ENCODE measurements at regions not wholly inside any gene's neighbourhood (a gene's known extent, or its start where the extent isn't known, plus 50 kb on each side); places are given as distances from the start of the nearest gene placed in this dataset.
"Not testable (repeated sequence)": the region's sequence is repeated elsewhere in the genome, so short reads cannot be mapped to it uniquely, and the experiment has no call there.

- no peak for FAIRE-seq
These were observed 2017.3 kb downstream of the C4orf33 start for GRCh38 chr4:131113273-131113672.

- no peak for FAIRE-seq
These were observed 2017.8 kb downstream of the C4orf33 start for GRCh38 chr4:131113704-131114103.

- no peak for FAIRE-seq
These were observed 2023.7 kb downstream of the C4orf33 start for GRCh38 chr4:131119661-131120060.

- no peak for FAIRE-seq
These were observed 2011.9 kb upstream of the PCDH10 start for GRCh38 chr4:131137196-131137595.

GRCh38 chr4:131159261-131159660 is 1989.8 kb upstream of the PCDH10 start:
- no peak for FAIRE-seq

- FAIRE-seq, result no peak
These were observed 1956.8 kb upstream of the PCDH10 start for GRCh38 chr4:131192318-131192717.

GRCh38 chr4:131207589-131207988 is 1941.5 kb upstream of the PCDH10 start:
- no peak for FAIRE-seq

GRCh38 chr4:131248314-131248713 is 1900.8 kb upstream of the PCDH10 start:
- no peak for FAIRE-seq

GRCh38 chr4:131251321-131251720 is 1897.8 kb upstream of the PCDH10 start:
- FAIRE-seq, result no peak

GRCh38 chr4:131257241-131257640 is 1891.9 kb upstream of the PCDH10 start:
- no peak for FAIRE-seq

GRCh38 chr4:131258361-131258760 is 1890.7 kb upstream of the PCDH10 start:
- FAIRE-seq, result no peak

- no peak for FAIRE-seq
These were observed 1860.7 kb upstream of the PCDH10 start for GRCh38 chr4:131288441-131288840.

GRCh38 chr4:131296192-131296591 is 1852.9 kb upstream of the PCDH10 start:
- no peak for FAIRE-seq

- FAIRE-seq, result no peak
These were observed 1847.0 kb upstream of the PCDH10 start for GRCh38 chr4:131302108-131302507.

GRCh38 chr4:131304686-131305085 is 1844.4 kb upstream of the PCDH10 start:
- no peak for FAIRE-seq

GRCh38 chr4:131309628-131310027 is 1839.5 kb upstream of the PCDH10 start:
- FAIRE-seq, result no peak

GRCh38 chr4:131316086-131316485 is 1833.0 kb upstream of the PCDH10 start:
- no peak for FAIRE-seq

GRCh38 chr4:131337936-131338335 is 1811.2 kb upstream of the PCDH10 start:
- no peak for FAIRE-seq

GRCh38 chr4:131339137-131339536 is 1810.0 kb upstream of the PCDH10 start:
- FAIRE-seq, result no peak

GRCh38 chr4:131344761-131345160 is 1804.3 kb upstream of the PCDH10 start:
- no peak for FAIRE-seq

GRCh38 chr4:131347816-131348215 is 1801.3 kb upstream of the PCDH10 start:
- no peak for FAIRE-seq

GRCh38 chr4:131348263-131348662 is 1800.8 kb upstream of the PCDH10 start:
- FAIRE-seq, result no peak

- not testable (repeated sequence) for FAIRE-seq
These were observed 1796.7 kb upstream of the PCDH10 start for GRCh38 chr4:131352371-131352770.

- FAIRE-seq, result no peak
These were observed 1782.4 kb upstream of the PCDH10 start for GRCh38 chr4:131366714-131367113.

GRCh38 chr4:131367441-131367840 is 1781.7 kb upstream of the PCDH10 start:
- no peak for FAIRE-seq

GRCh38 chr4:131370846-131371245 is 1778.2 kb upstream of the PCDH10 start:
- FAIRE-seq, result no peak
